ENCODE measurements at regions not wholly inside any gene's neighbourhood (a gene's known extent, or its start where the extent isn't known, plus 50 kb on each side); places are given as distances from the start of the nearest gene placed in this dataset.
"Not testable (repeated sequence)": the region's sequence is repeated elsewhere in the genome, so short reads cannot be mapped to it uniquely, and the experiment has no call there.

GRCh38 chr9:100639854-100640253 is 62.0 kb downstream of the CAVIN4 start:
- Histone ChIP-seq H3K4me1 (ENCODE audit: control insufficient read depth, insufficient read depth, low read length) (peaks cover 27% of the 10 kb centered on the region), H3K9me3 (ENCODE audit: control insufficient read depth, insufficient read depth, low read depth, low read length) (no peaks in the 10 kb centered on the region), H3K27me3 (ENCODE audit: control insufficient read depth, insufficient read depth, low read length) (no peaks in the 10 kb centered on the region), H3K36me3 (ENCODE audit: control insufficient read depth, insufficient read depth, low read length) (no peaks in the 10 kb centered on the region), H3K4me3 (ENCODE audit: low read depth, low read length) (no peak overlapping the region), H3K27ac (ENCODE audit: low read depth, low read length) (no peak overlapping the region), H3K9ac (ENCODE audit: low read length) (no peak overlapping the region)

- H3K4me1 ChIP-seq (ENCODE audit: control insufficient read depth, insufficient read depth, low read length) = peaks cover 27% of the 10 kb centered on the region
Observed at GRCh38 chr9:100640447-100641050, 62.7 kb downstream of the CAVIN4 start.

GRCh38 chr9:100641166-100641565 is 63.3 kb downstream of the CAVIN4 start:
- Histone ChIP-seq H3K27me3 (ENCODE audit: control insufficient read depth, insufficient read depth, low read length) (no peaks in the 10 kb centered on the region), H3K4me1 (ENCODE audit: control insufficient read depth, insufficient read depth, low read length) (peaks cover 27% of the 10 kb centered on the region), H3K9me3 (ENCODE audit: control insufficient read depth, insufficient read depth, low read depth, low read length) (no peaks in the 10 kb centered on the region), H3K9ac (ENCODE audit: low read length) (no peak overlapping the region), H3K36me3 (ENCODE audit: control insufficient read depth, insufficient read depth, low read length) (no peaks in the 10 kb centered on the region), H3K4me3 (ENCODE audit: low read depth, low read length) (no peak overlapping the region), H3K27ac (ENCODE audit: low read depth, low read length) (no peak overlapping the region)

More at GRCh38 chr9:100640447-100641050, 62.7 kb downstream of the CAVIN4 start:
- no peaks in the 10 kb centered on the region for H3K9me3 ChIP-seq (ENCODE audit: control insufficient read depth, insufficient read depth, low read depth, low read length)
- no peaks in the 10 kb centered on the region for H3K36me3 ChIP-seq (ENCODE audit: control insufficient read depth, insufficient read depth, low read length)
- no peak overlapping the region for H3K9ac ChIP-seq (ENCODE audit: low read length)
- no peak overlapping the region for H3K27ac ChIP-seq (ENCODE audit: low read depth, low read length)
- H3K4me3 ChIP-seq (ENCODE audit: low read depth, low read length) = no peak overlapping the region
- no peaks in the 10 kb centered on the region for H3K27me3 ChIP-seq (ENCODE audit: control insufficient read depth, insufficient read depth, low read length)

GRCh38 chr9:100652850-100653249 is 75.0 kb downstream of the CAVIN4 start:
- Histone ChIP-seq H3K27me3 (ENCODE audit: control insufficient read depth, insufficient read depth, low read length) (no peaks in the 10 kb centered on the region), H3K9me3 (ENCODE audit: control insufficient read depth, insufficient read depth, low read depth, low read length) (peaks cover 40% of the 10 kb centered on the region), H3K9ac (ENCODE audit: low read length) (no peak overlapping the region), H3K4me1 (ENCODE audit: control insufficient read depth, insufficient read depth, low read length) (no peaks in the 10 kb centered on the region), H3K27ac (ENCODE audit: low read depth, low read length) (no peak overlapping the region), H3K36me3 (ENCODE audit: control insufficient read depth, insufficient read depth, low read length) (no peaks in the 10 kb centered on the region), H3K4me3 (ENCODE audit: low read depth, low read length) (no peak overlapping the region)

- Histone ChIP-seq H3K27ac (ENCODE audit: low read depth, low read length) (no peak overlapping the region), H3K36me3 (ENCODE audit: control insufficient read depth, insufficient read depth, low read length) (no peaks in the 10 kb centered on the region), H3K4me1 (ENCODE audit: control insufficient read depth, insufficient read depth, low read length) (no peaks in the 10 kb centered on the region), H3K9ac (ENCODE audit: low read length) (no peak overlapping the region), H3K9me3 (ENCODE audit: control insufficient read depth, insufficient read depth, low read depth, low read length) (peaks cover 40% of the 10 kb centered on the region), H3K27me3 (ENCODE audit: control insufficient read depth, insufficient read depth, low read length) (no peaks in the 10 kb centered on the region), H3K4me3 (ENCODE audit: low read depth, low read length) (no peak overlapping the region)
Observed at GRCh38 chr9:100653643-100654334, 75.9 kb downstream of the CAVIN4 start.

GRCh38 chr9:100656851-100657250 is 79.0 kb downstream of the CAVIN4 start:
- not testable (repeated sequence) for H3K4me1 ChIP-seq (ENCODE audit: control insufficient read depth, insufficient read depth, low read length); H3K9ac ChIP-seq (ENCODE audit: low read length); H3K27ac ChIP-seq (ENCODE audit: low read depth, low read length); H3K4me3 ChIP-seq (ENCODE audit: low read depth, low read length); H3K36me3 ChIP-seq (ENCODE audit: control insufficient read depth, insufficient read depth, low read length); H3K27me3 ChIP-seq (ENCODE audit: control insufficient read depth, insufficient read depth, low read length)
- H3K9me3 ChIP-seq (ENCODE audit: control insufficient read depth, insufficient read depth, low read depth, low read length) = peaks cover 37% of the 10 kb centered on the region

- H3K4me3 ChIP-seq (ENCODE audit: low read depth, low read length) = no peak overlapping the region
- H3K4me1 ChIP-seq (ENCODE audit: control insufficient read depth, insufficient read depth, low read length) = no peaks in the 10 kb centered on the region
- H3K9ac ChIP-seq (ENCODE audit: low read length) = no peak overlapping the region
- no peak overlapping the region for H3K27ac ChIP-seq (ENCODE audit: low read depth, low read length)
- no peaks in the 10 kb centered on the region for H3K36me3 ChIP-seq (ENCODE audit: control insufficient read depth, insufficient read depth, low read length)
- H3K9me3 ChIP-seq (ENCODE audit: control insufficient read depth, insufficient read depth, low read depth, low read length) = peaks cover 14% of the 10 kb centered on the region
- peaks cover 24% of the 10 kb centered on the region; the same call in 1 of the 2 replicates for H3K27me3 ChIP-seq (ENCODE audit: control insufficient read depth, insufficient read depth, low read length)
Observed at GRCh38 chr9:100661668-100662067, 83.8 kb downstream of the CAVIN4 start.

GRCh38 chr9:100662122-100662521 is 84.2 kb downstream of the CAVIN4 start:
- Histone ChIP-seq H3K9me3 (ENCODE audit: control insufficient read depth, insufficient read depth, low read depth, low read length) (peaks cover 11% of the 10 kb centered on the region), H3K27ac (ENCODE audit: low read depth, low read length) (no peak overlapping the region), H3K9ac (ENCODE audit: low read length) (no peak overlapping the region), H3K27me3 (ENCODE audit: control insufficient read depth, insufficient read depth, low read length) (peaks cover 24% of the 10 kb centered on the region; the same call in 1 of the 2 replicates), H3K4me1 (ENCODE audit: control insufficient read depth, insufficient read depth, low read length) (no peaks in the 10 kb centered on the region), H3K4me3 (ENCODE audit: low read depth, low read length) (no peak overlapping the region), H3K36me3 (ENCODE audit: control insufficient read depth, insufficient read depth, low read length) (no peaks in the 10 kb centered on the region)

- peaks cover 13% of the 10 kb centered on the region; the same call in 1 of the 2 replicates for H3K27me3 ChIP-seq (ENCODE audit: control insufficient read depth, insufficient read depth, low read length)
- H3K4me3 ChIP-seq (ENCODE audit: low read depth, low read length) = no peak overlapping the region
- H3K9ac ChIP-seq (ENCODE audit: low read length) = no peak overlapping the region
- H3K36me3 ChIP-seq (ENCODE audit: control insufficient read depth, insufficient read depth, low read length) = no peaks in the 10 kb centered on the region
- peaks cover 29% of the 10 kb centered on the region for H3K4me1 ChIP-seq (ENCODE audit: control insufficient read depth, insufficient read depth, low read length)
- peaks cover 15% of the 10 kb centered on the region; the same call in 1 of the 2 replicates for H3K9me3 ChIP-seq (ENCODE audit: control insufficient read depth, insufficient read depth, low read depth, low read length)
- no peak overlapping the region for H3K27ac ChIP-seq (ENCODE audit: low read depth, low read length)
Observed at GRCh38 chr9:100667448-100667847, 89.6 kb downstream of the CAVIN4 start.

- H3K9ac ChIP-seq (ENCODE audit: low read length) = no peak overlapping the region
- H3K27me3 ChIP-seq (ENCODE audit: control insufficient read depth, insufficient read depth, low read length) = peaks cover 7% of the 10 kb centered on the region; the same call in 1 of the 2 replicates
- H3K36me3 ChIP-seq (ENCODE audit: control insufficient read depth, insufficient read depth, low read length) = no peaks in the 10 kb centered on the region
- no peak overlapping the region for H3K4me3 ChIP-seq (ENCODE audit: low read depth, low read length)
- H3K4me1 ChIP-seq (ENCODE audit: control insufficient read depth, insufficient read depth, low read length) = peaks cover 34% of the 10 kb centered on the region
- H3K27ac ChIP-seq (ENCODE audit: low read depth, low read length) = no peak overlapping the region
- peaks cover 15% of the 10 kb centered on the region; the same call in 1 of the 2 replicates for H3K9me3 ChIP-seq (ENCODE audit: control insufficient read depth, insufficient read depth, low read depth, low read length)
Observed at GRCh38 chr9:100668024-100668423, 90.1 kb downstream of the CAVIN4 start.

GRCh38 chr9:100669968-100670367 is 92.1 kb downstream of the CAVIN4 start:
- peaks cover 34% of the 10 kb centered on the region for H3K4me1 ChIP-seq (ENCODE audit: control insufficient read depth, insufficient read depth, low read length)
- 0 out of 2 replicates have a peak overlapping the region, but pooled peaks have one; percentile 9 for H3K4me3 ChIP-seq (ENCODE audit: low read depth, low read length)
- no peaks in the 10 kb centered on the region for H3K36me3 ChIP-seq (ENCODE audit: control insufficient read depth, insufficient read depth, low read length)
- no peak overlapping the region for H3K9ac ChIP-seq (ENCODE audit: low read length)
- H3K27ac ChIP-seq (ENCODE audit: low read depth, low read length) = peak overlapping the region; percentile 86
- no peaks in the 10 kb centered on the region for H3K27me3 ChIP-seq (ENCODE audit: control insufficient read depth, insufficient read depth, low read length)
- peaks cover 15% of the 10 kb centered on the region; the same call in 1 of the 2 replicates for H3K9me3 ChIP-seq (ENCODE audit: control insufficient read depth, insufficient read depth, low read depth, low read length)

Measured in HUES6 (cell line).